Peyer's patch (tissue), 4 donors: ENCODE measurements at regions not wholly inside any gene's neighbourhood (a gene's known extent, or its start where the extent isn't known, plus 50 kb on each side); places are given as distances from the start of the nearest gene placed in this dataset.

Experiments
- POLR2A ChIP-seq, 2 donors: fragments of 450-650 bp; IDR thresholded peaks; one replicate each; pipeline ENCODE4 v1.5.1; 2017; ENCODE audit warnings: antibody characterized with exemption in 2 of 2, mild to moderate bottlenecking in 2 of 2, moderate library complexity in 2 of 2
- TF ChIP-seq, protein P1 (sequence below), 6 experiments: fragments of 450-650 bp in 4 of 6; fragments of 200-600 bp in 2 of 6; sonication (generic) in 1 of 6; IDR thresholded peaks; one replicate each; pipeline ENCODE4 v1.5.1; 2017 to 2019; ENCODE audit warnings: antibody characterized with exemption in 6 of 6, mild to moderate bottlenecking in 3 of 6, moderate library complexity in 1 of 6

DNA sequence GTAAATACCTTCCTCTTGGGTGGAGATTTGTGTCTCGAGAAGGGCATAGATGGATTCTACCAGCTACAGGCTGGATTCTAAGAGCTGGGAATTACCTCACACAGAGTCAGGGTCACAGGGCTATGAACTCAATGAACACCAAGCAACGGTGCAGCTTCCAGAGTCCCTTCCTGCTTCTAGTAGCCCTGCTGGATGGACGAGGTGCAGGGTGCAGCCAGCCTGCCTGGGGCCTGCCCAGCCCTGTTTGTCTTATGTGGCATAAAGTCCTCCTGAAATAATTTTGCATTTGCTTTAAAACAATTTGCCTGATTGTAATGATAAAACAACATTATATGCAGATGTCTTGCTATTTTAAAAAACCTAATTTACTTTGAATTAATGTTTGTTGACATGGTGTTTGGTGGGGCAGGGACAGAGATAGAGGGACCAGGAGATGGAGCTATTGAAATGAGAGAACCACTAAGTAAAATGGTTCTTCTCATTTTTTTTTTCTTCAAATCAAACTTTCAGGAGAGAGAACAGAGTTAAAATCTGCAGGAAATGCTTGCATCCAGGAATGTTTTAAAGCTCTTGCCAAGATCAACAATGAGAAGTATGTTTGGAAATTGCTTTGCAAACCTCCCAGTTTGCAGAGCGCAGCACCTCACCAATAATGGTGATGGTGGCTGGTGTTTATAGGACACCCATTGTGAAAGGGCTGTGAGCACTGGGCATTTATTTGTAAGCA, 305.4 kb upstream of the PODXL start:
- TF ChIP-seq, protein P1, sequence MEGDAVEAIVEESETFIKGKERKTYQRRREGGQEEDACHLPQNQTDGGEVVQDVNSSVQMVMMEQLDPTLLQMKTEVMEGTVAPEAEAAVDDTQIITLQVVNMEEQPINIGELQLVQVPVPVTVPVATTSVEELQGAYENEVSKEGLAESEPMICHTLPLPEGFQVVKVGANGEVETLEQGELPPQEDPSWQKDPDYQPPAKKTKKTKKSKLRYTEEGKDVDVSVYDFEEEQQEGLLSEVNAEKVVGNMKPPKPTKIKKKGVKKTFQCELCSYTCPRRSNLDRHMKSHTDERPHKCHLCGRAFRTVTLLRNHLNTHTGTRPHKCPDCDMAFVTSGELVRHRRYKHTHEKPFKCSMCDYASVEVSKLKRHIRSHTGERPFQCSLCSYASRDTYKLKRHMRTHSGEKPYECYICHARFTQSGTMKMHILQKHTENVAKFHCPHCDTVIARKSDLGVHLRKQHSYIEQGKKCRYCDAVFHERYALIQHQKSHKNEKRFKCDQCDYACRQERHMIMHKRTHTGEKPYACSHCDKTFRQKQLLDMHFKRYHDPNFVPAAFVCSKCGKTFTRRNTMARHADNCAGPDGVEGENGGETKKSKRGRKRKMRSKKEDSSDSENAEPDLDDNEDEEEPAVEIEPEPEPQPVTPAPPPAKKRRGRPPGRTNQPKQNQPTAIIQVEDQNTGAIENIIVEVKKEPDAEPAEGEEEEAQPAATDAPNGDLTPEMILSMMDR (IDR thresholded peaks at IDR 0.05): no peak
- TF ChIP-seq POLR2A (IDR thresholded peaks at IDR 0.05): no peak
